Caki2 (cell line): ENCODE measurements at regions not wholly inside any gene's neighbourhood (a gene's known extent, or its start where the extent isn't known, plus 50 kb on each side); places are given as distances from the start of the nearest gene placed in this dataset.

Experiments used
- DNase-seq: peaks from one replicate; pipeline ENCODE4 v3.0.0-alpha.2; 2015; ENCODE audit warnings: low read depth
- in situ Hi-C: cut with HindIII; loops from 2 replicates; pipeline ENCODE4 v1.10.0; 2016; ENCODE audit warnings: low sequenced_read_pairs, low pct_unique_long_range_greater_than_20kb, mixed read lengths

DNA sequence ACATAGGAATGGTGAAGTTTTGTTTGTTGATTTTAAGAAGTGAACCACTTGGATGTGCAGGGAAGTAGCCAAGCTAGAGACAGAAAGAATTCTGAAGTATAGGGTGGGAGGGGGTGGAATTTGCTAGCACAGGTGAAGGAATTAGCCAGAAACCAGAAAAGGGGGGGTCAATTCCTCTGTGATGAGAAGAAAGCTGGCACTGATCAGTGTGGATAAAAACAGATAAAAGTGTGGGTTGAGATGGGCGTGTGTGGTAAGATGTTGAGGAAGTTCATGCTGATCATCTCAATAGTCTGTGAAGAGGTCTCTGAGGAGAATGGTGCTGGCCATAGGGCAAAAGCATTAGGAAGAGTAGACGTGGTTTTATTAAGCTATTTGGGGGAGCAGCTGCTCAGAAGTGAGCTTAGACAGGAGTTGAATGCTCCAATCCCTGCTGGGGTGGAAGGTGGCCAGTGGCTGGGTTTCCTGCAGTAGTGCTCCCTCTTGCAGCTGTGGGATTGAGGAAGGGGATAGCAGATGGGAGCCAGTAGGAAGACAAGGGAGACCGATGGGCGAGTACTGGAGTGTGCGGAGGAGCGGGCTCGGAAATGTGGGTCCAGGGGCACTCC, 88.7 kb upstream of the ELL2 start:
- DNase-seq = no peak
- in situ Hi-C loops = no loop called here

DNA sequence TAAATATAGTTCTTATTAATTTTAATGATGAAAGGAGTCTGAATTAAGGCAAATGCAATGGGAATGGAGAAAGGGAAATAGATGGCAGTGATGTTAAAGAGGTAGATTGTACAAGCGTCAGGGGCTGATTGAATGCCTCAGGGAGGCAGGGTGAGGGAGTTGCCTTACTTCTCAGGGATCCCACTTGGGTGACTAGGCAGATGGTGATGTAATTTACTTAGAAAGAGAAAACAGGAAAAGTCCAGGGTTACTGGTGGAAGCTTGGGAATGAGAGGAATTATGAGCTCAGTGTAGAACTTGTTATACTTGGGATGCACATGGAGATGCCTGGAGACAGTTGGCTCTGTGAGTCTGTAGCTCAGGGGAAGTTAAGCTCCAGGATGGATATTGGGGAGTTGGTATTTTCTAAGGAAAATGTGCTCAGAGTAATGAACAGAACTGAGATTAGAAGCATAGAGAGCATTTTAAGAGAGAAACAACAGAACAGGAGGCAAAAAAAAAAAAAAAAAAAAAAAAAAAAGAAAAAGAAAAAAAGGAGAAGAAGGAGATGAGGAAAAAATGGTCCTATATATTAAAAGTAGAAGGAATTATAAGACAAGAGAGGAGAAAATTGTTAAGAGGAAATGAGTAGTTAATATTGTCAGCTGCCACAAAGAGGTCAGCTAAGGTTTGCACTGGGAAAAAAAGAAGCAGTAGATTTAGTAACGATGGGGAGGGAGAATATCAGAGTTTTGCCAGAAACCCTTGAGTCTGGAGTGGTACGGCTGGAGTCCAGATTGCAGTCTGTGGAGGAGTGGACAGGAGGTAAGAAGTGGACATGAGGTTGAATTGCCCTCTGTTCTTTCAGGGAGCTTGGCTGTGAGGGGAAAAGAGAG, 88.0 kb upstream of the ELL2 start:
- in situ Hi-C loops = no loop called here
- DNase-seq = no peak

DNA sequence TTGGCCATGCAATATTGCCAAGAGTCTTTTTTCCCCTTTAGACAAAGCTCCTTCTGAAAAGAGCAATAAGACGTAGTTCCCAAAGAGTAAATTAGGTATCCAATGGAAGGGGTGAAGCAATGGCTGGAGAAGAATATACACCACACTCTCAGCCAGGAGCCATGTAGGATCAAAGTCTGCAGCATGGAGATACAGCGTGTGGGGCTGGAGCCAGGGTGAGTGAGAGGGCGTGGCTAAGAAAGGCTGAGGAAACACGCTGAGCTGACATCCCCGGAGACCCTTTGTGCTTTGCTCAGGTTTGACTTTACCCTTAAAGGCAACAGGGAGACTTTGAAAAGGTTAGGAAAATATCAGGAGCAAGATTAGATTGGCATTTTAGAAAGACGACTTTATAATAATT, 87.1 kb upstream of the ELL2 start:
- in situ Hi-C loops = no loop called here
- DNase-seq = no peak

DNA sequence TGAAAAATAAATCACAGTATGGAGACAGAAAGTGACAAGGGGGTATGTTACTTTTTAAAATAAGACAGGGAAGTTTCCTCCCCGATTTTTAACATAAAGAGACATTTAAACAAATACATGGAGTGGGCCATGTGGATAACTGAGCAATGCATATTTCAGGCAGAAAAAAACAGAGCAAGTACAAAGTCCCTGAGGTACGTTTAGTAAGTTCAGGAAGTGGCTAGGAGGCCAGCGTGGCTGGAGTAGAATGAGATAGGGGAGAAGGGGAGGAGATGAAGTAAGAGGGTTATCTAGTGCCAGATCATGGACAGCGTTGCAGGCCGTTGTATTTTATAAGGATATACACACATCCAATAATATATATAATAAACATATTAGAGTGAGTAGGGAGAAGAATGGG, 84.2 kb upstream of the ELL2 start:
- in situ Hi-C loops = no loop called here

DNA sequence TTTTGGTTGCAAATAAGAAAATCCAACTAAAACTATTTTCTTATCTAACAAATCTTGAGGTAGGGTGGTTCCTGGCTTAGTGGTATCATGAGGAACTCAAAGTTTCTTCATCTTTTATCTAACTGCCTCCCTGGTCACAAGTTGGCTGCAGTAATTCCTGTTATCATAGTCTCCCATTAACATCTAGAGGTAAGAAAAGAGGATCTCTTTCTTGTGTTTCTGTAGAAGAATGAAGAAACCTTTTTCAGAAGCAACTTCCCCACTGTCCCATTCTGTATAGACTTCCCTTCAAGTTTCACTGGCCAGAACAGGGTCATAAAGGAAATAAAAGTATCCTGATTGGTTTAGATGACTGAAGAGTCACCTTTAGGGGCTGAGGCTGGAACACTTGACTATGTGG, 81.8 kb upstream of the ELL2 start:
- in situ Hi-C loops = no loop called here

More for the DNA sequence above, 84.2 kb upstream of the ELL2 start:
- no peak for DNase-seq

DNA sequence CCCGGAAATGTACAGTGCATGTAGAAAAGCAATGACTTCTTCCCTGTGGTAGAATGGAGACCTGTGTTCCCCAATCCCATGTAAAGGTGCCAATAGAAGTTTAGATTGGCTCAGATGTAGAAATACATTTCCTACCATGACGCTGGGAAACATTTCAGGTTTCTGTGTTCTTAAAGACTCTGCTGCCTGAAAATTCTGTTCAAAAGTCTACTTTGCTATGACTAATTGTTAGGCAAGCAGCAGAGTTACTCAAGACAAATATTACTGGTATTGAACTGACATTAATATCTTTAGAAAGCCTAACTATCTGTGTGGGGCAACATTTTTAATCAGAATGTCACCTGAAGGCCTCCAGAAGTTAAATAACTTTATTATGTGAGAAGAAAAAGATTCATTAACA, 75.5 kb upstream of the ELL2 start:
- in situ Hi-C loops = no loop called here
- no peak for DNase-seq

More for the DNA sequence above, 81.8 kb upstream of the ELL2 start:
- DNase-seq = no peak

DNA sequence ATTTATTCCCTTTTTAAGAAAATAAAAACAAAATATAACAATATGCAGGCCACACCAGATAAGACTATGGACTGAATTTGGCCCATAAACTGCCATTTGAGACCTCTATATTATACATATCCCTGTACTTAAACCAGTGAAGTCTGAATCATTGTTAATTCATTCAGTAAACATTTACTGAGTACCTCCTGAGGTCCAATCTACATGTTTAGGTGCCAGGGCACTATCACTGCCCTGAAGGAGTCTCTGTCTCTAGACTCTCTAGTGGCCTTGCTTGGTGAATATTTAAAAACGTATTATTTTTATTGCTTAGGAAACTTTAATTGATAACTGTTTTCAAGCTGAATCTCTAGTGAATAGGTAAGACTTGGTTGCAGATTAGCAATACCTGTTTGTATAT, 74.7 kb upstream of the ELL2 start:
- in situ Hi-C loops = no loop called here
- no peak for DNase-seq

DNA sequence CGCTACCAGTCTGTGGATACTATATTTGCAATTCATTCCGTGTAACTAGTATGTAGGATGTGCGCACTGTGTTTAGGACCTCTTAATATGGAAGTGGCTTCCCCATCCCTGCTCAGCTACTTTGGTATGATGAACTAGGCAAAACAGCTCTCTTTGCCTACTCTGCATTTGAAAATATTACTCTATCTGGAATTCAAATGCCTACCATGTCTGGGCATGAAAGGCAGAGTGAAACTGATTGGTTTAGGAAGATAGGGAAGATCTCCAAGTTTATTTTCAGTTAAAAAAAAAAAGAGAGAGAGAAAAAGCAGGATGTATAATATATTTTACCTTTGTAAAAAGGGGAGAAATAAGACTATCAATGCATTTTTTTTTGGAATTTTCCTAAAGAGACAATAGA, 74.1 kb upstream of the ELL2 start:
- no peak for DNase-seq
- in situ Hi-C loops = no loop called here

DNA sequence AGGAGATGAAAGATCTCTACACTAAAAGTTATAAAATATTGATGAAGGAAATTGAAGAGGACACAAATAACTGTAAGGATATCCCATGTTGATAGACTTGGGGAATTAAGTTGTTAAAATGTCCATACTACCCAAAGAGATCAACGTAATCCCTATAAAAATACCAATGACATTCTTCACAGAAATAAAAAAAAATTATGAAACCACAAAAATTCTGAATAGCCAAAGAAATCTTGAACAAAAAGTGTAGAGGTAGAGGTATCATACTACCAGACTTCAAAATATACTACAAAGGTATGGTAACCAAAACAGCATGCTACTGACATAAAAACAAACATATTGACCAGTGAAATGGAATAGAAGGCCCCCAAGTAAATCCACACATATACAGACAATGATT, 71.5 kb upstream of the ELL2 start:
- no peak for DNase-seq
- in situ Hi-C loops = no loop called here

DNA sequence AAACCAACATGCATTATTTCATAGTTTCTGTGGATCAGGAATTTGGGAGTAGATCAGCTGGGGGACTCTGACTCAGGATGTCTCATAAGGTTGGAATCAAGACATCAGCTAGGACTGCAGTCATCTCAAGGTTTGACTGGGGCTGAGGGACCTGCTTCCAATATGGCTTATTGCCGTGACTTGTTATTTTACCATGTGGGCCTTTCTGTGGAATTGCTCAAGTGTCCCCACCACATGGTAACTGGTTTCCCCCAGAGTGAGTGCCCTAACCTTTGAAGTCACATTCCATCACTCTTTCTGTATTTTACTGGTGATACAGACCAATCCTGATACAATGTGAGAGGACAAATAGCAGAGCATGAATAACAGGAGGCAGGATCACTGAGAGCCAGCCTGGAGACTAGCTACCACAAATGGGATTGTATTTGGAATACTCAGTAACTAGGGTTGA, 70.2 kb upstream of the ELL2 start:
- no peak for DNase-seq
- in situ Hi-C loops = no loop called here

DNA sequence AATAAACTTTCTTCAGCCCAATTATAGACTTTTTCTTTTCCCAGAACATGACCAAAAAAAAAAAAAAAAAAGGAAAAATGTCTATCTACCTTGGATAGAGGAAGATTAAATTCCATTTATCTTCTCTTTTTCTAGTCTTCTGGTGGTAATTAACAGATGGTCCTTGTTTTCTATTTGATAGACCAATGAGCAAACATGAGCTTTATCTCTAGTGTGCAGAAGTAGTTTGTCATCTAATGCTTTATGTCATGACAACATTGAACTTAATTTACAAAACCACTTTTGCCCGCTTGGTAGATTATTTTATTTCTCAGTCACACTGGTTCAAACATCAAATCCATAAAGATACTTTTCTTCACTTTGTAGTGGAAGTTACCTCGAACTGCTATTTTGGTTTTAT, 69.5 kb upstream of the ELL2 start:
- in situ Hi-C loops = no loop called here
- DNase-seq = no peak

DNA sequence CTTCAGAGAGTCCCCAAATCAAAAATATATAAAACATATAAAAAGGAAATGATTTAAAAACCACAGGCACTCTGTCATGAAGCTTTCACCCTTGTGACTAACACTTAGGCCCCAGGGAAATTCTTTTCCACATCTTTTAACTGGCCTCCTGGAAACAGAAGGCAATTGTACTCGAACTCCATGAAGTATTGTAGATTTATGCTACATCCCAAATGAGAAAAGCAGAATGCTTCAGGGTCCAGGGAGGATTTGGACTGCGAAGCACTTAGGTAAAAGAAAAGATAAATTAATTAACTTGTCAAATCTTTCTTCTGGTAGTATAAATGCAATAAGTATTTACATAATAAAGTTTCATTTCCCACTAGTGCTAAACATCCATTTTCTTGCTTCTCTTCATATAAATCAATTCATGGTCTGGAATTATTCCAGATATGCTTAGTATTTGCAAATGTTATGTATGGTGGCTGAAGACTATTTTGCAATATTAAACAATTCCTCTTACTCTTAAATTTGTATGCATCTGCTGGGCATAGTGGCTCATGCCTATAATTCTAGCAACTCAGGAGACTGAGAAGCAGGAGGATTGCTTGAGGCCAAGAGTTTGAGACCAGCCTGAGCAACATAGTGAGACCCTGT, 64.9 kb upstream of the ELL2 start:
- DNase-seq = no peak
- in situ Hi-C loops = no loop called here

DNA sequence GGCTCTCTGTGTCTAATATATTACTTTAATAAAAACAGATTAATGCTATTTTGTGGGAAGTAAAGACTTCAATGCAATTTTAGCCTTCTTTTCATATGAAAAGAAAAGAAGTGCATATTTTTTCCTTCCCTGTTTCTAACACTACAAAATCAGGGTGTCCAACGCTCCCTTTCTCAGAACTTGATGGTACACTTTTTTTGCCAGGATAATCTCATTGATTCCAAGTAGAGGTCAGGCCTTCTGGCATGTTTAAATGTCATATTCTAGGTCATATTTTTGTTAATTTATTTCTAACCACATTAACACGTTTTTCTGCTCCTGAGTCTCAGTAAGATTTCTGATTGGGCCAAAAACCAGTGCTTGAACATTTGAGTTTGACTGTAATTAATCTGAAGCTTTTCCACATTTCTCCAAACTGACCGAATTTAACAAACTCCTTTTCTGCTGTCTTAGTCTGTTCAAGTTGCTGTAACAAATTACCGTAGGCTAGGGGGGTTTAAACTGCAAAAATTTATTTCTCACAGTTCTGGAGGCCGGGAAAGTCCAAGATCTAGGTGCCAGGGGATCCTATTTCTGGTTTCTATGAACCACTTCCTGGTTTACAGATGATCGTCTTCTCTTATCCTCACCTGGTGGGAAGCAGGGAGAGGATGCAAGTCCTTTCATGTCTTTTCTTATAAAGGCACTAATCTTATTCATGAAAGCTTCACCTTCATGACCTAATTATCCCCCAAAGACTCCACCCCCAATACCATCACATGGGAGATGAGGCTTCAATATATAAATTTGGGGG, 63.2 kb upstream of the ELL2 start:
- in situ Hi-C loops = no loop called here
- DNase-seq = no peak

DNA sequence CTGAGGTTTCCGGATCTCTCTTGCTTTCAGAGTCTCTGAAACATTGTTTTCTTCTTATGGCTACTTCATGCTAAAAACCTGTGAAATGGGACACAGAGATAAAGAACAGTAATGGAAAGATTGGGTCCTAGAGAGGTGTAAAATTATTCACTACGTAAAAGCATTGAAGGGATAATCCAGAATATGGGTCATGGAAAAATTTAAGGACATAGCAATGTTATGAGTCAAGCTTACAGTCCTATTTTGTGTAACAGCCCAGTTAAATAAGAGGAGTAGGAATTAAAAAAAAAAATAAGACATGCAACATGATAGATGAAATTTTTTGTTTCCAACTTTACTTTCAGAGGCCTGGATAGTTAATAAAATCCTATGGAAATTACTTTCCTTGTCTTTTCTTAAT, 61.9 kb upstream of the ELL2 start:
- no peak for DNase-seq
- in situ Hi-C loops = no loop called here

DNA sequence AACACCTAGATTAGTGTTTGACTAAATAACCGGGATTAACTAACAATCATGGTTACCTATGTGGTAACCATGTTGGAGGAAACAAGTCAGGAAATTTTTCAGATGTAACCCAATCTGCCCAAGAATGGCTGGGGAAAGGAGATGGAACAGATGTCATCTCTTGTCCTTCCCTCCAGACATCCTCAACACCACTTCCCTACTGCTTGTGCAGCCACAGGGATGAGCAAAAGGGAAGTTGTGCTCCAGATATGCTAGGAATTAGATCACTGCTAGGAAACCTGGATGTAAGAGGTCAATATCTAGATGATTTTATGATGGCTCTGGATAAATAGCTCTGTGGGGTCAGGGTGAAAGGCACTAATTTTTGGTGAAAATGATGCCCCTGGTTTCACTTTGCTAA, 61.3 kb upstream of the ELL2 start:
- DNase-seq = no peak
- in situ Hi-C loops = no loop called here

DNA sequence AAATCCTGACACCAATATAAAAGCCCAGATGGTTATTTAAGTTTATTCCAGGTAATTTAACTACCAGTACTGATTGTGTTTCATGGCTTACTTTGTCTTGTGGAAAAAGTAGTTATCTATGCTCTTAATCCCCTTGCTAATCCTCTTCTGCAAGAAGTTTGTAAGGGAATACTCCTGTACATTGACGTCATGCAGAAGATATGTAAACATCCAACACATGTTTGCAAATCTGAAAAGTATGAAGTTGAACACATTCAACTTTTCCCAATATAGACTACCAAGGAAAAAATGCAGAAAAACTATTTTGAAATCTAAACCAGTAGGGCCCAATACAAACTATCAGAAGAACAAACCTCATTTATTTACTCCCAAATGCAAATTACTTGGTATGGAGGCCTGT, 56.3 kb upstream of the ELL2 start:
- in situ Hi-C loops = no loop called here
- DNase-seq = no peak

DNA sequence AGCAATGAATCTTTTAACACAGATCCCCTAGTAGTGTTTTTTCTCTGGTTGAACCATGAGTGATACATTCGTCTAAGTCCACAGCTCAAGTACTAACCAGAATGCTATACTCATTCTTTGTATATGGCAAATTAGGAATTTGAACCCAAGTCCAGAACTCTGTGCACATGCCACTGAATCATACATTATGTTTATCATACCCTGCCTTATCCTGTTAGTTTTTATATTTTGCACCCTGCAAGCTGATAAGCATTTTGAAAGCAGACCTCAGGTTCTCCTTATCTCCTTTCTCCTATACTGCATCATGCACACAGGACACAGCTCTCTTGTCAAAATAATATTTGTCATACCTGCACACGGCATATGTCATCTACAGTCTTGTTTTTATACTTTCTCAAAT, 54.6 kb upstream of the ELL2 start:
- DNase-seq = no peak
- in situ Hi-C loops = no loop called here

DNA sequence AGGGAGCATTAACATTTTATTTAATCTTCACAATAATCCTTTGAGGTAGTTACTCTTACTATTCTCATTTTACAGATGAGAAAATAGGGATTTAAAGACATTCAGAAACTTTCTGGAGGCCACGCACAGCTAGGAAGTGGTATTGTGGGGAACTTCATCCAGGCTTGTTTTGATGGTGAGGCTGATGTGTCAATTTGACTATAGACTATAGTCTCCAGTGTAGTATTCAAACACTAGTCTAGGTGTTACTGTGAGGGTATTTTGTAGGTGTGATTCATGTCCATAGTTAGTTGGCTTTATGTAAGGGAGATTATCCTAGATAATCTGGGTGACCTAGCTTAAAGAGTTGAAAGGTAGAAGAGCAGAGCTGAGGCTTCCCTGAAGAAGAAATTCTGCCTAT, 54.1 kb upstream of the ELL2 start:
- no peak for DNase-seq
- in situ Hi-C loops = no loop called here

DNA sequence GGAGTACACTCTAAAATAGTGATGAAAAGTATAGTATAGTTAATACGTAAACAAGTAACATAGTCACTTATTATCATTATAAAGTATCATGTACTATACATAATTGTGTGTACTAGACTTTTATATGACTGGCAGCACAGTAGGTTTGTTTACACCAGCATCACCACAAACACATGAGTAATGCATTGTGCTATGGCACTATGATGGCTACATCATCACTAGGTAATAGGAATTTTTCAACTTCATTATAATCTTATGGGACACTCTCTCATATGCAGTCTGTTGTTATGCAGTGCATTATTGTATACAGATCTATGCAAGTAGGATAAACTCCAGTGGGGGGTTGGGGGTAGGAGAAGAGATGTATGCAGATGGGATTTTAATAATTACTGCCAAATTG, 52.7 kb upstream of the ELL2 start:
- in situ Hi-C loops = no loop called here
- DNase-seq = no peak
